CD14-positive monocyte (primary cell): ENCODE measurements at regions not wholly inside any gene's neighbourhood (a gene's known extent, or its start where the extent isn't known, plus 50 kb on each side); places are given as distances from the start of the nearest gene placed in this dataset.

Source experiments
- DNase-seq, 3 donors: peaks; one replicate each; pipeline ENCODE4 v3.0.0-alpha.2; 2011 to 2022
- H2AFZ ChIP-seq: 2 replicates; pipeline ENCODE4 v1.6.0; 2012; ENCODE audit warnings: mild to moderate bottlenecking, low read depth, low read length, inconsistent platforms; ENCODE audit not compliant: insufficient read depth, poor library complexity, severe bottlenecking
- H3K27ac ChIP-seq, 2 donors: 1 replicate in 1 of 2; 2 replicates in 1 of 2; pipeline ENCODE4 v1.5.1; 2012 to 2013; ENCODE audit warnings: low read length in 2 of 2, control low read depth in 1 of 2, inconsistent platforms in 1 of 2, low read depth in 1 of 2, mild to moderate bottlenecking in 1 of 2
- H3K27me3 ChIP-seq, 2 donors: one replicate each; pipeline versions ENCODE4 v1.6.0 to v1.6.1; 2011 to 2013; ENCODE audit warnings: low read length in 2 of 2; ENCODE audit not compliant: control insufficient read depth in 2 of 2, insufficient read depth in 2 of 2
- H3K36me3 ChIP-seq, 2 donors: replicated peaks in 1 of 2; 1 replicate in 1 of 2; 2 replicates in 1 of 2; pipeline versions ENCODE4 v1.5.1 to v1.6.1; 2012 to 2013; ENCODE audit warnings: low read length in 2 of 2, control low read depth in 1 of 2, inconsistent platforms in 1 of 2, mild to moderate bottlenecking in 1 of 2; ENCODE audit not compliant: insufficient read depth in 2 of 2, control insufficient read depth in 1 of 2
- H3K4me1 ChIP-seq, 2 donors: 1 replicate in 1 of 2; 2 replicates in 1 of 2; pipeline versions ENCODE4 v1.5.1 to v1.6.1; 2012 to 2013; ENCODE audit warnings: low read length in 2 of 2, control low read depth in 1 of 2, inconsistent platforms in 1 of 2, mild to moderate bottlenecking in 1 of 2, moderate library complexity in 1 of 2; ENCODE audit not compliant: insufficient read depth in 2 of 2, control insufficient read depth in 1 of 2
- H3K4me2 ChIP-seq: replicated peaks from 2 replicates; pipeline ENCODE3; 2012; ENCODE audit warnings: low read length, moderate library complexity, mild to moderate bottlenecking; ENCODE audit not compliant: poor library complexity, severe bottlenecking; ENCODE audit errors: extremely low read depth
- H3K4me3 ChIP-seq, 3 experiments: fragments of 200-600 bp in 1 of 3; sonication (generic) in 1 of 3; replicated peaks in 1 of 3; 1 replicate in 2 of 3; 2 replicates in 1 of 3; pipeline ENCODE4 v1.5.1; 2011 to 2013; ENCODE audit warnings: low read length in 3 of 3, mild to moderate bottlenecking in 3 of 3, control low read depth in 2 of 3, low read depth in 2 of 3, inconsistent platforms in 1 of 3, moderate library complexity in 1 of 3
- H3K79me2 ChIP-seq: 2 replicates; pipeline ENCODE4 v1.6.0; 2012; ENCODE audit warnings: mild to moderate bottlenecking, control low read depth, inconsistent platforms, low read length, moderate library complexity; ENCODE audit not compliant: insufficient read depth
- H3K9ac ChIP-seq: 2 replicates; pipeline ENCODE4 v1.6.0; 2017; ENCODE audit warnings: low read length, mild to moderate bottlenecking; ENCODE audit not compliant: insufficient read depth, poor library complexity, severe bottlenecking
- H3K9me3 ChIP-seq, 2 donors: replicated peaks in 1 of 2; 1 replicate in 1 of 2; 2 replicates in 1 of 2; pipeline versions ENCODE4 v1.5.1 to v1.6.1; 2012 to 2013; ENCODE audit warnings: low read length in 2 of 2, control low read depth in 1 of 2; ENCODE audit not compliant: control insufficient read depth in 1 of 2, insufficient read depth in 1 of 2
- H4K20me1 ChIP-seq: 2 replicates; pipeline ENCODE4 v1.6.0; 2012; ENCODE audit warnings: mild to moderate bottlenecking, low read length, control low read depth, moderate library complexity; ENCODE audit not compliant: insufficient read depth
- H3K27ac Mint-ChIP-seq, 7 donors: one replicate each; pipeline ENCODE4 v1.8.0; 2020; ENCODE audit warnings: mild to moderate bottlenecking in 7 of 7, mixed read lengths in 7 of 7, moderate library complexity in 6 of 7, inconsistent platforms in 2 of 7
- H3K27me3 Mint-ChIP-seq, 3 donors: one replicate each; pipeline ENCODE4 v1.8.0; 2021 to 2022; ENCODE audit warnings: low read depth in 3 of 3, mild to moderate bottlenecking in 3 of 3, mixed read lengths in 3 of 3, moderate library complexity in 3 of 3, inconsistent platforms in 1 of 3
- H3K36me3 Mint-ChIP-seq, 2 donors: one replicate each; pipeline ENCODE4 v1.8.0; 2020; ENCODE audit warnings: mixed read lengths in 2 of 2, inconsistent platforms in 1 of 2, mild to moderate bottlenecking in 1 of 2
- H3K4me1 Mint-ChIP-seq: one replicate; pipeline ENCODE4 v1.8.0; 2020; ENCODE audit warnings: mild to moderate bottlenecking, mixed read lengths
- H3K4me3 Mint-ChIP-seq, 2 donors: one replicate each; pipeline ENCODE4 v1.8.0; 2020; ENCODE audit warnings: mild to moderate bottlenecking in 2 of 2, mixed read lengths in 2 of 2, moderate library complexity in 1 of 2
- H3K9me3 Mint-ChIP-seq, 7 donors: one replicate each; pipeline ENCODE4 v1.8.0; 2020 to 2022; ENCODE audit warnings: mixed read lengths in 7 of 7, mild to moderate bottlenecking in 6 of 7, moderate library complexity in 6 of 7, inconsistent platforms in 2 of 7
- WGBS: methylation state at CpG from one replicate; pipeline ENCODE4 v1.1.5; 2013; ENCODE audit warnings: missing lambda C conversion rate; ENCODE audit not compliant: insufficient coverage; 5-methylcytosine and 5-hydroxymethylcytosine counted together
- intact Hi-C, 2 donors: fragments of 100-400 bp; cut with micrococcal nuclease; formaldehyde crosslinking; loops; one replicate each; pipeline versions ENCODE4 v1.15.0 to v1.15.1; 2023
- TF ChIP-seq, protein P1 (sequence below): fragments of 200-600 bp; IDR thresholded peaks from one replicate; pipeline ENCODE4 v1.8.0; 2022; ENCODE audit warnings: antibody characterized with exemption, mild to moderate bottlenecking

DNA sequence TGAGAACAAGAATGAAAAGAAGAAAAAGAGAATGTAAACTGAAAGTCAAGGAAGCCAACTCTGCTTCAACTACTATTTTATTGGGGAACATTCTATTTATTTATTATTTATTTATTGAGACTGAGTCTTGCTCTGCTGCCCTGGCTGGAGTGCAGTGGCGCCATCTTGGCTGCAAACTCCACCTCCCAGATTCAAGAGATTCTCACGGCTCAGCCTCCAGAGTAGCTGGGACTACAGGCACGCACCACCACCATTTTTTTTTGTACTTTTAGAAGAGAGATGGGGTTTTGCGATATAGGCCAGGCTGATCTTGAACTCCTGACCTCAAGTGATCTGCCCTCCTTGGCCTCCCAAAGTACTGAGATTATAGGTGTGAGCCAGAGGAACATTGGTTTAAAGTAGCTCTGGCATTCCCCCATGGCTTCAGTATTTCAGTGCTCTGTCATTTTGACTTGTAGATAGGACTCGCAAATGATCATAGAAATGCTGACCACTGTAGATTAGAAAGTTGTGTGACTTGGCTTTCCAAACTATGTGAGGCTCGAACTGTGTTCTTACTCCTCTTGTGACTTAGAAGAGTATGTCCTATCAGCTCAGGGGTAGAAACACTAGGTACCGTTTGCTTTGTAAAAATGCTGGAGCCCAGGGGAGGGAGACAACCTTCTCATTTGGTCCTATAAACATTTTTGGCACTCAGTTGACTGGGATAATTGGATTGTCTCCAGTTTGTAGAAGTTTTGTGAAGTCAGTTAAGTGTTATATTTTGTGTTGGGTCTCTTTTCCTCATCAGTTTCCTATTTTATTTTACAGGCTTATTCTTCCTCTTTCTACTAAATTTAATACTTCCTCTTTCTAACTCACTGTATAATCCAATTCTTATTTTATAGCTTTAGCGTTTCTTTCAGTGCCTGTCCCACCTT, 544.9 kb upstream of the CITED2 start:
- H3K36me3 ChIP-seq: no peaks in the 10 kb centered on the region
- Mint-ChIP-seq H3K36me3 (no peaks in the 10 kb centered on the region), H3K27ac (peak overlapping the region; percentile 91 to 97 (median 95)), H3K4me1 (peaks cover 44% of the 10 kb centered on the region), H3K9me3 (peaks cover 0 to 2% (median 0%) of the 10 kb centered on the region in 7 donors), H3K27me3 (no peaks in the 10 kb centered on the region), H3K4me3 (peak overlapping the region; percentile 81 to 97)
- no peaks in the 10 kb centered on the region for H3K27me3 ChIP-seq
- H4K20me1 ChIP-seq: no peaks in the 10 kb centered on the region
- H3K4me3 ChIP-seq: peak overlapping the region; percentile 34 to 83 (median 76)
- H3K4me1 ChIP-seq: peaks cover 36 to 38% of the 10 kb centered on the region in 2 donors
- DNase-seq: peak in 2 of 3 donors; percentile 24 to 43
- TF ChIP-seq, protein P1, sequence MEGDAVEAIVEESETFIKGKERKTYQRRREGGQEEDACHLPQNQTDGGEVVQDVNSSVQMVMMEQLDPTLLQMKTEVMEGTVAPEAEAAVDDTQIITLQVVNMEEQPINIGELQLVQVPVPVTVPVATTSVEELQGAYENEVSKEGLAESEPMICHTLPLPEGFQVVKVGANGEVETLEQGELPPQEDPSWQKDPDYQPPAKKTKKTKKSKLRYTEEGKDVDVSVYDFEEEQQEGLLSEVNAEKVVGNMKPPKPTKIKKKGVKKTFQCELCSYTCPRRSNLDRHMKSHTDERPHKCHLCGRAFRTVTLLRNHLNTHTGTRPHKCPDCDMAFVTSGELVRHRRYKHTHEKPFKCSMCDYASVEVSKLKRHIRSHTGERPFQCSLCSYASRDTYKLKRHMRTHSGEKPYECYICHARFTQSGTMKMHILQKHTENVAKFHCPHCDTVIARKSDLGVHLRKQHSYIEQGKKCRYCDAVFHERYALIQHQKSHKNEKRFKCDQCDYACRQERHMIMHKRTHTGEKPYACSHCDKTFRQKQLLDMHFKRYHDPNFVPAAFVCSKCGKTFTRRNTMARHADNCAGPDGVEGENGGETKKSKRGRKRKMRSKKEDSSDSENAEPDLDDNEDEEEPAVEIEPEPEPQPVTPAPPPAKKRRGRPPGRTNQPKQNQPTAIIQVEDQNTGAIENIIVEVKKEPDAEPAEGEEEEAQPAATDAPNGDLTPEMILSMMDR: no peak
- no peaks in the 10 kb centered on the region for H3K9me3 ChIP-seq
- no peaks in the 10 kb centered on the region for H3K79me2 ChIP-seq
- peak overlapping the region; percentile 14 for H2AFZ ChIP-seq
- intact Hi-C loops: loop anchor here (10.0 kb wide), 3 partner anchors 75 to 545 kb away; partner anchors contain the start of gene CITED2 (in 2 of the 2)
- peak overlapping the region; percentile 85 for H3K4me2 ChIP-seq
- peak overlapping the region; percentile 45 for H3K9ac ChIP-seq
- H3K27ac ChIP-seq: peak overlapping the region; percentile 83 to 87
- WGBS: 51% methylated on average over 3 of the region's 8 CpGs

DNA sequence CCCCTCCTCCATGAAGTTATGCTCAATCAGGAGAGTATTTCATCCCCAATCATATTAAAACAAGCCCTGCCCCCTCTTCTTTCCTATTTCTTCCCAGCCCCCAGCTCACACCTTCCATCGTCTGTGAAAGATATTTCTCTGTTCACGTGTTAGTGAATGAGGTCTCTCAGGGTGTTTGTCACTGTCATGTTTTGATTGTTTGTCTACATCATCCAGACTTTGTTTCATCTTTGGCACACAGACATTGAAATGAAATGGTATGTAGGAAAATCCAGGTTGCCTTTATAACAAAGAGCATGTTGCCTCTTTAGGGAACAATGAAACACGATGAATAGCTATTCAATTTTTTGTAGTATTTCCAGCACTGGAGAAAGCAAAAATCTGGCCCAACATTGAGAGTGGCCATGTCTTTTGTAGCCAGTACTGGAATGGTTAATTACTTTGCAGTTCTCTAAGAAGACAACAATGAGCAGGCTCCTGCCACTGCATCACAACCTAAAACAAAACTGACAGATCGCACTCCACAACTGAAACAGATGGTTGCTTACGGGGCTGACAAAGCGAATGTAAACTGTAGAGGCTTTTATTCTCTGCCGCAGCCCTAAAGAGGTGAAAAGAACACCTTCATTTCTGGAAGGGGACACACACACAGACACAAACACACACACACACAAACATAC, 543.6 kb upstream of the CITED2 start:
- Histone ChIP-seq H3K27ac (peak overlapping the region in 1 of 2 donors; percentile 87), H3K36me3 (no peaks in the 10 kb centered on the region), H3K4me2 (peak overlapping the region; percentile 4), H3K9ac (no peak overlapping the region), H3K4me1 (peaks cover 36 to 38% of the 10 kb centered on the region in 2 donors), H3K9me3 (no peaks in the 10 kb centered on the region), H3K27me3 (no peaks in the 10 kb centered on the region), H2AFZ (peak overlapping the region; percentile 51), H4K20me1 (no peaks in the 10 kb centered on the region), H3K79me2 (no peaks in the 10 kb centered on the region), H3K4me3 (no peak overlapping the region)
- 86% methylated on average over 5 of the region's 7 CpGs for WGBS
- peaks cover 0 to 1% of the 10 kb centered on the region in 2 donors for H3K36me3 Mint-ChIP-seq
- peak overlapping the region in 4 of 7 donors; percentile 53 to 96 (median 92) for H3K27ac Mint-ChIP-seq
- no peak for DNase-seq
- H3K4me3 Mint-ChIP-seq: no peak overlapping the region
- no peaks in the 10 kb centered on the region for H3K27me3 Mint-ChIP-seq
- H3K9me3 Mint-ChIP-seq: peaks cover 0 to 3% (median 0%) of the 10 kb centered on the region in 7 donors
- TF ChIP-seq, protein P1: no peak
- intact Hi-C loops: loop anchor here in 1 of 2 donors (10.0 kb wide), 1 partner anchor 543 kb away; the partner anchor contains the start of gene CITED2
- H3K4me1 Mint-ChIP-seq: peaks cover 39% of the 10 kb centered on the region
